HL-60 (cell line): ENCODE measurements at regions not wholly inside any gene's neighbourhood (a gene's known extent, or its start where the extent isn't known, plus 50 kb on each side); places are given as distances from the start of the nearest gene placed in this dataset.

Experiments
- CTCF ChIP-seq: IDR thresholded peaks from one replicate; pipeline ENCODE4 v1.5.1; 2011; ENCODE audit warnings: low read length, control low read depth, inconsistent platforms; ENCODE audit not compliant: insufficient read depth
- POLR2AphosphoS5 ChIP-seq: IDR thresholded peaks from 2 replicates; pipeline ENCODE4 v1.6.1; 2012; ENCODE audit warnings: low read depth
- REST ChIP-seq: IDR thresholded peaks from 2 replicates; pipeline ENCODE4 v1.6.1; 2012; ENCODE audit warnings: low read depth; ENCODE audit not compliant: insufficient replicate concordance

- TF ChIP-seq REST (no peak), CTCF (no peak), POLR2AphosphoS5 (no peak)
These were observed 388.9 kb downstream of the SH3GL2 start for GRCh38 chr9:17967731-17968130.
